Bronchial epithelial cell (primary cell): ENCODE measurements at regions not wholly inside any gene's neighbourhood (a gene's known extent, or its start where the extent isn't known, plus 50 kb on each side); places are given as distances from the start of the nearest gene placed in this dataset.

Source experiments
- DNase-seq: peaks from one replicate; pipeline ENCODE4 v3.0.0-alpha.2; 2010; ENCODE audit warnings: low read depth
- FAIRE-seq: peaks from 2 replicates; lab custom pipeline; 2011; peaks lifted over from hg19 to GRCh38; lab: Jason Lieb, UNC
- H3K27me3 ChIP-seq: 2 replicates; pipeline ENCODE4 v1.5.1; 2011; ENCODE audit warnings: low read length; ENCODE audit not compliant: control insufficient read depth, insufficient read depth
- H3K36me3 ChIP-seq: 2 replicates; pipeline ENCODE4 v1.5.1; 2011; ENCODE audit warnings: low read length; ENCODE audit not compliant: control insufficient read depth, insufficient read depth
- H3K4me3 ChIP-seq: 2 replicates; pipeline ENCODE4 v1.5.1; 2011; ENCODE audit warnings: mild to moderate bottlenecking, low read depth, low read length, control low read depth
- TF ChIP-seq, protein P1 (sequence below): IDR thresholded peaks from 2 replicates; pipeline ENCODE4 v1.5.1; 2011; ENCODE audit warnings: mild to moderate bottlenecking, moderate library complexity, low read length, control low read depth, inconsistent platforms; ENCODE audit not compliant: insufficient read depth, severe bottlenecking

- DNase-seq (no peak), FAIRE-seq (no peak)
- Histone ChIP-seq H3K36me3 (no peaks in the 10 kb centered on the region), H3K27me3 (no peaks in the 10 kb centered on the region), H3K4me3 (no peak overlapping the region)
- TF ChIP-seq, protein P1, sequence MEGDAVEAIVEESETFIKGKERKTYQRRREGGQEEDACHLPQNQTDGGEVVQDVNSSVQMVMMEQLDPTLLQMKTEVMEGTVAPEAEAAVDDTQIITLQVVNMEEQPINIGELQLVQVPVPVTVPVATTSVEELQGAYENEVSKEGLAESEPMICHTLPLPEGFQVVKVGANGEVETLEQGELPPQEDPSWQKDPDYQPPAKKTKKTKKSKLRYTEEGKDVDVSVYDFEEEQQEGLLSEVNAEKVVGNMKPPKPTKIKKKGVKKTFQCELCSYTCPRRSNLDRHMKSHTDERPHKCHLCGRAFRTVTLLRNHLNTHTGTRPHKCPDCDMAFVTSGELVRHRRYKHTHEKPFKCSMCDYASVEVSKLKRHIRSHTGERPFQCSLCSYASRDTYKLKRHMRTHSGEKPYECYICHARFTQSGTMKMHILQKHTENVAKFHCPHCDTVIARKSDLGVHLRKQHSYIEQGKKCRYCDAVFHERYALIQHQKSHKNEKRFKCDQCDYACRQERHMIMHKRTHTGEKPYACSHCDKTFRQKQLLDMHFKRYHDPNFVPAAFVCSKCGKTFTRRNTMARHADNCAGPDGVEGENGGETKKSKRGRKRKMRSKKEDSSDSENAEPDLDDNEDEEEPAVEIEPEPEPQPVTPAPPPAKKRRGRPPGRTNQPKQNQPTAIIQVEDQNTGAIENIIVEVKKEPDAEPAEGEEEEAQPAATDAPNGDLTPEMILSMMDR = no peak
Measured at GRCh38 chr6:56848105-56848504, 106.8 kb upstream of the BEND6 start.

- TF ChIP-seq, protein P1 = no peak
- H3K36me3 ChIP-seq = no peaks in the 10 kb centered on the region
- FAIRE-seq (no peak), DNase-seq (no peak)
- H3K4me3 ChIP-seq = no peak overlapping the region
- H3K27me3 ChIP-seq = no peaks in the 10 kb centered on the region
Measured at GRCh38 chr6:56845032-56845431, 109.9 kb upstream of the BEND6 start.

GRCh38 chr6:56843476-56844349 is 111.2 kb upstream of the BEND6 start:
- H3K27me3 ChIP-seq = no peaks in the 10 kb centered on the region
- peak overlapping the region; percentile 46 for H3K4me3 ChIP-seq
- no peaks in the 10 kb centered on the region for H3K36me3 ChIP-seq
- no peak for FAIRE-seq
- TF ChIP-seq, protein P1 = peak; percentile 79
- peak; percentile 70 for DNase-seq

DNA sequence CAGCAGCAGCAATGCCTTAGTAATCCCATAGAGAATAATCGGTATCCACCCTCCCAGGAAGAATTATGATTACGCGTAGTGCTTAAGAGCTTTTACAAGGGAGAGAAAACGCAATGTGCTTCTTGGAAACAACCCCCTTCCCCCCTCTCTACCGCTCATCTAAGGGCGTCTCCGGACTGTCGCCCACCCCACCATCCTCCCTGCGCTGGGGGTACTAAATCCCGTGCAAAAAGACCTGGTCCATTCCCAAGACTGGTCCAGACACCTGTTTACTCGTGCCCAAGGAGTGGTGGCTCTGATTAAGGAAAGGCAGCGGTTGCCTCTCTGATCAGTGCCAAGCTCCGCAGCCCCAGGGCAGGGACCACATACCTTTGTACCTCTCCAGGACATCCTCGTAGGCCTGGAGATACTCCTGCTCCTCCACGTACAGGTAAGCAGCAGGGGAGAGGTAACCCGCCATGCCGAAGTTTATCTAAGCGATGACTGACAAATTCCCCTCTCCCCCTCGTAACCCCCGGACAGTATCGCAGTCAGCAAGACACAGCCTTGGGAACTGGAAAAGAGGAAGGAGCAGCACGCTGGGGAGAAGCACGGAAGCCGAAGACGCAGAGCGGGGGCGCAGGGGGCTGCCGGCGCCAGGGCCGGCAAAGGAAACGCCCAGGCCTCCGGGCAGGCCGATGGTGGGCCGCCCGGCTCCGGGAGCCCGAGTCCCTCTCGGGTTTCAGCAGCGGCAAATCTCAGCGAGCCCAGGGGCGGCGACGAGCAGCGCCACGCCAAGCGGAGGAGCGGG is 112.0 kb upstream of the BEND6 start:
- DNase-seq (no peak), FAIRE-seq (no peak)
- TF ChIP-seq, protein P1 = no peak
- Histone ChIP-seq H3K36me3 (no peaks in the 10 kb centered on the region), H3K4me3 (peak overlapping the region; percentile 46), H3K27me3 (no peaks in the 10 kb centered on the region)

GRCh38 chr6:56841751-56842150 is 113.2 kb upstream of the BEND6 start:
- TF ChIP-seq, protein P1 = no peak
- H3K27me3 ChIP-seq = no peaks in the 10 kb centered on the region
- no peak for FAIRE-seq

More at GRCh38 chr6:56841751-56842150, 113.2 kb upstream of the BEND6 start:
- no peak for DNase-seq
- Histone ChIP-seq H3K36me3 (no peaks in the 10 kb centered on the region), H3K4me3 (no peak overlapping the region)
